ENCODE measurements at regions not wholly inside any gene's neighbourhood (a gene's known extent, or its start where the extent isn't known, plus 50 kb on each side); places are given as distances from the start of the nearest gene placed in this dataset.
A peak's percentile ranks its signal among the peaks of the same experiment; 100 is the strongest.
"Not testable (repeated sequence)": the region's sequence is repeated elsewhere in the genome, so short reads cannot be mapped to it uniquely, and the experiment has no call there.

DNA sequence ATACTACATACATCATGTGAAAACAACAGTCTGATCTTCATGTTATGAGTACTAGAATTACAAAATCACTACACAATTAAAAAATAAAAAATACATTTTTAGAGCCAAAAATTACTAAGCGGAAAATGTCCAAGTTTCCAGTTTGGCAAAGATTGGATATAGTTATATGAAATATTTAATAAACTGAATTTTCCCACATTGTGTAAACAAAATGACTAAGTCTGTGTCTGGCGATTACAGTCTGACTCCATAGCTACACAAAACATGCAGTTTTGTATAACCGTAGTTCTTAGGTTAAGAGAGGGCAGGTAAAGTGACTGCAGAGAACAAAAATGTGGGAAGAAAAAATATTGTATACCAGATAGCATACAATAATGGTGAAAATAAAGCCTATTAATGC, 59.2 kb upstream of the TMEM47 start:
- no peak for DNase-seq

DNA sequence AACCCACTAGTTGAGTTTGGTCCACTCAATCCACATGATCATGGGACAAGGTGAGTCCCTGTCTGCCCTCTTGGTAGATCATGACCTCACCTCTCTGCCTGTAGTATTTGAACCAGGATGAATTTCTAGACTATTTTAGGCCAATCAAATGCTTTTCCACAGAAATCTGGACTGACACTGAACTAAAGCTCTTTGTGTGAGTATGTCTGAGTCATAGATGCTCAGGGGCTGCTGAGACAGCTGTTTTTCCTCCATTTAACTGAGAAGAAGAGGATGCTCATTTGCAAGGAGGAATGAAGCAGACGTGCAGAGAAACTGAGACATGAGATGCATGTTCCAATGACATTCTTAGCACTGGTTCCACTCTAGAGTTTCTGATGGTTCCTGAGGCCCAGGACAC, 77.3 kb upstream of the TMEM47 start:
- DNase-seq = peak; percentile 17

DNA sequence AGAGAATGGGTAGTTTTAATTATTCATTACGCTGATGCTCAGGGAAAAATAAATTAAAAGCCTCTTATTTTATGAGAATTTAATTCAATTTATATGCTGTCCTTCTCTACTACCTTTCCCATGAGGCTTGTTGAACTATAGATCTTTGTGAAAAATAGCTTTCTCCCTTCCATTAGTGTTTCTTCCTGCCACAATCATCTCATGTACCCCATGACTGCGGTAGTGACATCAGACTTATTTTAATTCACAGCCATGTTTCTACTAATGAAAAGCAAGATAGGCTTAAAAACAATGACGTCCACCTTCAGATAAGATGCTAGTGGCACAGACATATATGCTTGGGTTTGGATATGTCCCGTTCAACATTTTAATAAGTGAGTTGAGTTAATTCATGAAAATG, 87.4 kb upstream of the TMEM47 start:
- DNase-seq = no peak

DNA sequence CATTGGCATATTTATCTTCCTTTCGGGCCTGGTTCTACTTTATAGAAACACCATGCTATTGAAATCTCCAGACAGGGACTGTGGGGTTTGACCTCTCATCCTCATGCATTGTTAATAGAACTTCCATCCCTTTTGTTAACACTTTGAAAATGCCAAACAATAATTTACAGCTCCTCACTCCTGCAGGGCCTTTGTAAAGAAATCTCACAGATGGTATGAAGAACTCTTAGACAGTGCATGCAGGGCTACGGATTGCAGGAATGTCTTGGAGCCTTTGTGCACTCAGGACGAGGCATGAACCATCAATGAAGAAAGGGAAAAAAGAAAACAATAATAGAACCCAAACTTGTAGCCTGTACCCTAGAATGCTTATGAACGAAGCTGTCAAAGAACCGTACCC, 92.8 kb upstream of the TMEM47 start:
- DNase-seq = no peak

DNA sequence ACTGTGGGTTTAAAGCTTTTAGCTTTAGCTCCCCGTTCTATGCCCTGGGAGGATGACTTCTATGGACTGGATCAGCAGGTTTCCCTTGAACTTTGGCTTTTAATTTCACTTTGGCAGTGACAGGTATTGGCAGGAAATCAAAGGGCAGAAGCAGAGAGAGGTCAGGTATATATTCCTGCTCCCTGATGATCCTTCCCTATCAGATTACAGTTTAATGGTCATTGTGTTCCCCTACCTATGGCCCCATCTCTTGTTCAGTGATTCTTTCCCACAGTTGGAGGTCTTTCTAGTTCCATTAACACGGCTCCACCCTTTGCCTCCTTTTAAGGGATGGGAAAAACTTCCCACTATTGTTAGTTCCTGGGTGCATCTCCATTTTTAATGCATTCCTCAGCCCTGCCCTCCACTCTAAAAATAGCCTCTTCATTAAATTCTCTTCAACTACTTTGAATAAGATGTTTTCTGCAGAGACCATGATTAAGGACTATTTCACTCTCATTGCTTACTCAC, 107.8 kb upstream of the TMEM47 start:
- no peak for DNase-seq

DNA sequence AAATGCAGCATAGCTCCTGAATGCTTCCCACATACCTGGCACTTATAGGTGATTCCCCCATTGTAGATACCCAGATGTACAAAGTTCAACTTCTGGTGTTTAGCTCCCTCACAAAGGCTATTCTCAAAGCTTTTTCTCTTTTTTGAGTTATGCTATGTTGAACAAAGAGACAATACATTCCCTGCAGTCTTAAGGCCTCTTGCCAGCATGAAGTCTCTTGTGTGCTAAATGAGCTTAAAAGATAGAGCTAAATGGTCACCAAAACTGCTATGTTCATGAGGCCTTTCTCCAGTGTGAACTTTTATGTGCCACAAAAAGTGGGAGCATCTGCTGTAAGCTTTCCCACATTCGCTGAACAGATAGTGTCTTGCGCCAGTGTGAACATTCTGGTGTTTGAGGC, 111.2 kb upstream of the TMEM47 start:
- DNase-seq = no peak

DNA sequence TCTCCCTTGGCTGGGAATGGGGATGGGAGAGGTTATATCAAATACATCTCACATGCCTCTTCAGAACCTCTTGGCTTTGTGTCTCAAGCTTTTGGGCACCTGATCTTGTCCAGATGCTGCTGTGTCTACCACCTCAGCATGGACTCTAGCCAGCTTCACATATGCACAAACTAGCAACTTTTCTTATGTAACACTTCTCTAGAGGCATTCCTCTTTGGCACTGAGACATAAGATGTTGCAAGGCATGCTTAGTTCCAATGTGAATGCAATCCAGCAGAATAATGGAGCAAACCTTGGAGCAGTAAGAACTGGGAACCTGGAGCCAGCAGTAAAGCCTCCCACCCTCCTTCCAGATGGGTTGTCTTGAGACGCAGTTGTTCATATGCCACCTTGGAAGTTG, 113.4 kb upstream of the TMEM47 start:
- DNase-seq = no peak

DNA sequence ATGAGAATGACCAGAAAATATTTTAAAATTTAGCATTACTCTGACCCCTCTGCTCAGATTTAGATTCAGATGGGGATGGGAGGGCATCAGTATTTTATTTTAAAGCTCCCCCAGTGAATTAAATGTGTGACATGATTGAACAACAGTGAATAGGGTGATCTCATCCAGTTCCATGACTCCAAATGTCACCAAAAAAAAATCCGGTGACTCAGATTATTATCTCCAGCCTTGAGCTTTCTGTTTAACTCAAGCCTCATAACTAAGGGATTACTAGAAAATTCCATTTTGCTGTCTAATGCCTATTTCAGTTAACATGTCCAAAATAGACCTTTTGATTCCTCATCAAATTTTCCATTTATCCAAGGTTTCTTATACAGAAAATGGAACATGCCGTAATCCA, 121.8 kb upstream of the TMEM47 start:
- DNase-seq = peak; percentile 81

DNA sequence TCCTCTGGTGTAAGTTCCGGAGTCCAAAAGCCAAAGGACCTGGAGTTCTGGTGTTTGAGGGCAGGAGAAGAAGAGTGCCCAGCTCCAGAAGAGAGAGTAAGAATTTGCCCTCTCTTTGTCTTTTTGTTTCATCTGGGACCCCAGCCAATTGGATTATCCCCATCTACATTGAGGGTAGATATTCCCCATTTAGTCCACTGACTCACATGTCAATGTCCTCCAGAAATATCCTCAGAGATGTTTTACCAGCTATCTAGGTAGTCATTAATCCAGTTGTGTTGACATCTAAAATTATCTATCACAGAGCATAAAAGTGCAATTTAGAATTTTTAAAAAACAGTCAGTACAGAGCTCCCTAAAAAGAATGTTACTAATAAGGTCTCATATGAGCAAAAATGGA, 132.9 kb upstream of the TMEM47 start:
- no peak for DNase-seq

DNA sequence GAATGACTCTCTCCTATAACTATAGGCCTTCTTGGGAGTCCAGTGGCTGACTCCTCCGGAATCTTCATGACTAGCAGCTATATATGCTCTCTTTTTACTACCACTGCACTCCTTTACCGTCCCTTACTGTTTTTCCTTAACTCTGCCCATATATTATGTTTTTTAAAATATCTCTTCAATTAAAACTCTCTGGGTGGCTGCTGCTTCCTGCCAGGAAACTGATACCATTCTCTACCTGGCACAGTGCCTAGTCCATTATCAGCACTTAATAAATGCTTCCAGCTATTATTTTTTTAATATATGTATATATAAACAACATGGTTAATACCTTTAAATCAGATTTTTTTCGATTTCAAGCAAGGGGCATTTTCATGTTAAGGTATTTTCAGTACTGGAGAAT, 136.6 kb upstream of the FAM47B start:
- DNase-seq = no peak

DNA sequence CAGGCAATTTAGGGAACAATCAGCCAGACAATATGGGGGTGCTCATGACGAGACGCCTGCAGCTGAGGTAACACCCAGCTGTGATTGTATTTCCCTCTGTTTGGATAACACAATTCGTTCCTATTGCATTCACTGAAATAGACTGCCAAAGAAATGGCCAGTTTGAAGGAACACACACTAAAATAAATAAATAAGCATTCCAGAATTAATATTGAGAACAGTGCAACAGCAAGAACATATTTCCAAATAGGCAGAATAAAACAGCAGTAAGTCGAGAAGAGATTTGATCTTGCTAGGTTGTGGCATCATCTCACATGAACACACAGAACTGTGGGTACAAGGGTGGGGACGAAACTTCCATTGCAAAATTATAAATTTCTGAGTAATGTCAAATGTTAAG, 133.5 kb upstream of the FAM47B start:
- no peak for DNase-seq

DNA sequence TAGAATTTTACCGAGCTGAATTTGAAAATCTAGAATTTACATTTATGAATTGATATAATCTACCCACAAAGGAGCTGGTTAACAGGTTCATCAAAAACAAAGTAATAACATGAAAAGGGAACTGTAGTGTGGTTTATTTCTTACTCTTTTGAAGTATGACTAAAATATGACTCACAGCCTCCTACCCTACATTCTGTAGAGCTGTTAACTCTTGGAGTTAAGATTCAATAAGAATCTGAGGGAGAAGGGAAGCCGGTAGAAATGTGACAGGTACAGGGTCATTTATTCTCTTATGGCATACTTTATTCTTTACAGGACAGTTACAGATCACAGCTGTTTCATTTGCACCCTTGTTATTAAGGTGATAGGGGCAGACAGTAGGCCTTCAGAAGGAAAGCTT, 132.2 kb upstream of the FAM47B start:
- DNase-seq = peak; percentile 34

DNA sequence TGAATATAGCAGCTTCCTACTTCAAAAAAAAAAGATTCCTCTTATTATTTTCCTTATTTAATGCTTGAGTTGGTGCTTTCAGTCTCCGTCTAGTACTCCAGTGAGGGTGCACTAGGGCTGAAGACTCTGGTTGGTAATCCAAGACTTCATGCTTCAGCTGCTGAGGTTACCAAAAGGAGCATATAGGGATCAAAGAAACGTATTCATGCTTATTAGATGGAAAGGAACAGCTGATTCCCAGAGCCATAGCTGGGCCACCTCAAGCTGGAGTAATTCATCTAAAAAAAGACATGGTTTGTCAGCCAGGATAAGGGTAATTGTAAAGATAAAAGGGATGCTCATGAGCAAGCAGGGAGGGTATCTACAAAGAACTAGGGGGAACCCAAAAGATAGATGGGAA, 131.7 kb upstream of the FAM47B start:
- DNase-seq = no peak

DNA sequence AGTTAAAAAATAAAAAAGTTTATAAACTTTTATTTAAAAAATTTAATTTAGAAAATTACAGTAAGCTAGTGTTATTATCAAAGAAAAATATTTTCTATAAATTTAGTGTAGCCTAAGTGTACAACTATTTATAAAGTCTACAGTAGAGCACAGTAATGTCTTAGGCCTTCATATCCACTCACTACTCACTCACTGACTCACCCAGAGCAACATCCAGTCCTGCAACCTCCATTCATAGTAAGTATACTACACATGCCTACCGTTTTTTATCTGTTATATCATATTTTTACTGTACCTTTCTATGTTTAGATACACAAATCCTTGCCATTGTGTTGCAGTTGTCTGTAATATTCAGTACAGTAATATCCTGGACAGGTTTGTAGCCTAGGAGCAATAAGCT, 129.0 kb upstream of the FAM47B start:
- DNase-seq = peak; percentile 42

DNA sequence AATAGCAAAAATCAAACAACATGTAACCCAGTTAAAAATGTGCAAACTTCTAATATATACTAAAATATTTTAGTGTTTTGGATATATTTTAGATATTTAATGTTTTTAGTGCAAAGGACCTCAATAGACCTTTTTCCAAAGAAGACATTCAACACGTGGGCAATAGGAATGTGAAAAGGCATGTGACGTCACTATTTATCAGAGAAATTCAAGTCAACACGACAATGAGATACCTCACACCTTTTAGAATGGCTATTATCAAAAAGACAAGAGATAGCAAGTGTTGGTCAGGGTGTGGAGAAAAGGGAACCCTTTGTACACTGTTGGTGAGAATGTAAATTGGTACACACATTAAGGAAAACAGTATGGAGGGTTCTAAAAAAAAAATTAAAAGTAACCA, 115.6 kb upstream of the FAM47B start:
- DNase-seq = no peak

DNA sequence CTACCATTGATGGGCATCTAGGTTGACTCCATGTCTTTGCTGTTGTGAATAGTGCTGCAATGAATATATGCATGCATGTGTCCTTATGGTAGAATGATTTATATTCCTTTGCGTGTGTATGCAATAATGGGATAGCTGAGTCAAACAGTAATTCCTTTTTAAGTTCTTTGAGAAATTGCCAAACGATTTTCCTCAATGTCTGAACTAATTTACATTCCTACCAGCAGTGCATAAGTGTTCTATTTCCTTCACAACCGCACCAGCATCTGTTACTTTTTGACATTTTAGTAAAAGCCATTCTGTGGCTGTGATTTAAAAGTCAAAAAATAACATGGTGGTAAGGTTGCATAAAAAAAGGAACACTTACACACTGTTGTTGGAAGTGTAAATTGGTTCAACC, 103.1 kb upstream of the FAM47B start:
- DNase-seq = no peak

DNA sequence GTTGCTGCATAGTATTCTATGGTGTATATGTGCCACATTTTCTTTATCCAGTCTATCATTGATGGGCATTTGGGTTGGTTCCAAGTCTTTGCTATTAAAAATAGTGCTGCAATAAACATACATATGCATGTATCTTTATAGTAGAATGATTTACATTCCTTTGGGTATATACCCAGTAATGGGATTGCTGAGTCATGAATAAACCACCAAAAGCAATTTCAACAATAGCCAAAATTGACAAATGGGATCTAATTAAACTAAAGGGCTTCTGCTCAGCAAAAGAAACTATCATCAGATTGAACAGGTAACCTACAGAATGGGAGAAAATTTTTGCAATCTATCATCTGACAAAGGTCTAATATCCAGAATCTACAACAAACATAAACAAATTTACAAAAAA, 101.4 kb upstream of the FAM47B start:
- not testable (repeated sequence) for DNase-seq

DNA sequence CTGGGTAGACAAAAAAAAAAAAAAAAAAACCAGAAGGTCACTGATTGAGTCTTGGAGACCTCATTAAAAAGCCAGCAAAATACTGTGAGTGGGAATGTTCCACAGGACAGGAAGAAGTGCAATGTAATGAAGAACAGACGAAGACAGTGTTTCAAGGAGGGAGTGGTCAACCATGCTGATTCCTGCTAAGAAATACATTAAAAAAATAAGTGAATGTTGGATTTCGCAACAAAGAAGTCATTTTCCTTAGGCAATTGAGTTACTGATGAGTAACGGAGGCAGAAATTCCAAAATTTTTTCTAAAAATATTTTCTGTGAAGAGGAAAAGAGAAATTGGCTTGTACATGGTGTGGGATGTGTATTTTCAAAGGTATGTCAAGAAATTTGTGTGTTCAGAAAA, 94.3 kb upstream of the FAM47B start:
- DNase-seq = peak; percentile 60

DNA sequence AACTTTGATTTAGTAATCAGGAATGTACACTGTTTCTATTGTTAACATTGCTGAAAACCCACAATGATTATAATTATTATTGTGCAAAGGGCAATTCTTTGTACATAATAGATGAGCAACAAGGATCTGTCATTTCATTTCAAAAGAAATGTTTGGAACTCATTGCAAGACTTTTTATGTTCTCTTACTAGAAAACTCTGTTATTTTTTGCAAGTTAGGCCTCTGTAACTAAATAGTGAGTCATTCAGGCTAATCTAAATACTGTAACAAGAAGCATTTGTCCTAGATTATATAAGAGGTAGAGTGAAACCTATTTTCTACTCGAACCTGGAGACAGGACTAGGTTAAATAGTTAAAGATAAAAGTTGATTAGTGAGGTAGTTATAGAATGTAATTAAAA, 93.2 kb upstream of the FAM47B start:
- peak; percentile 8 for DNase-seq

DNA sequence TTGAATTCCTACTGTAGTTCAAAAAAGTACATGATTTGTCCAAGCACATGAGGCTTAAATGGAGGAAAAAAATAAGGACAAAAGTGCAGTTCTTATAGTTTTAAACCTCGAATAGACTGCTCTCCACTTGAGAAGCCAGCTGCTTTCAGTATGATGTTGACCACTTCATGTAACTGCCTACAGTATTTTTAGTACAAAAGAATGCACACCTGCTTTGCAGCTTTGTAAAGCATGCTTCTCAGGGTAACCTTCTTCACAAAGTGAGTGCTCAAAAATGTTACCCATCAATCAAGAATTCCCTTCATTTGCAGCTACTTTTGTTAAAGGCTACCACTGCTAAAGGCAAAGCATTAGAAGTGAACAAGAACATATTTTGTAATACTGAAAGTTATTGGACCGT, 83.4 kb upstream of the FAM47B start:
- DNase-seq = no peak

DNA sequence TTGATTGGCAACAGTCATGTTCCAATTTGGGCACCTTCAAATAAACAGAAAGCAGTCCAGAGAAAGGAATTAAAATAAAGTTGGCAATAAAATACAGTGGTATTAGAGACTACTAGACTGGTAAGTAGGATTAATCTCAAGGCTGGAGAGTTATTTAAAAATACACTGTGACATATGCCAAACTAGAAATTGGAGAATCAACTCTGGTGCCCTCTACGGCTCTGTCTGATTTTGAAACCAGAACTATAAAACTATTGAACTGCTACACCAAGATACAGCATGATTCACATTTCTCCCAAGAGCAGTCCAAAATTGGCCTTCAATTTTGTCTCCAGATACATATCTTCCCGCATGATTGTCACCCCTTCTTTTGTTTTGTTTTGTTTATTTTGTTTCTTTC, 78.7 kb upstream of the FAM47B start:
- DNase-seq = no peak

DNA sequence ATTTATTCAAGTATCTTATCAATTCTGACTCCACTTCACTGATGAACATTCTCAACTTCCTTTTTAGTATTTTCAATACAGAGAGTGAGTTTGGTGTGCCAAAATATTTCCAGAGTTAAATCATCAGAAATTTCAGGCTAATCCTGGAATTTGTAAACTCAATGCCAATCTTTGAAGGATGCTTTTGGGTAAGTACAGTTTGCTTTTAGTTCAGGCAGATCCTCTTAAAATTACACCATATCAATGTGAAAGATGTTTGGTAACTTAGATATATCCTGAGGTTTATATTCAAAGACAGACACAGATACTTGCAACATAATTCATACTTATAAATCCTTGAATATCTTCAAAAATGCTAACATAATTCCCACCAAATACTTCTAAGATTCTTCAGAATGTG, 76.0 kb upstream of the FAM47B start:
- DNase-seq = peak; percentile 46

DNA sequence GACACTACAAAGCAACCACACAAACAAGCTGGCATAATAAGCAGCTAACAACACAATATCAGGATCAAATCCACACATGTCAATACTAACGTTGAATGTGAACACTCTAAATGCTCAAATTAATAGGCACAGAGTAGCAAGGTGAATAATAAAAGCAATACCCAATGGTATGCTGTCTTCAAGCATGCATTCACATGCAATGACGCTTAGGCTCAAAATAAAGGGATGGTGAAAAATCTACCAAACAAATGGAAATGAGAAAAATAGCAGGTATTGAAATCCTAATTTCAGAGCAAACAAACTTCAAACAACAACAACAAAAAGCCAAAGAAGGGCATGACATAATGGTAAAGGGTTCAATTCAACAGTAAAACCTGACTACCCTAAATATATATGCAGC, 74.0 kb upstream of the FAM47B start:
- DNase-seq = no peak

DNA sequence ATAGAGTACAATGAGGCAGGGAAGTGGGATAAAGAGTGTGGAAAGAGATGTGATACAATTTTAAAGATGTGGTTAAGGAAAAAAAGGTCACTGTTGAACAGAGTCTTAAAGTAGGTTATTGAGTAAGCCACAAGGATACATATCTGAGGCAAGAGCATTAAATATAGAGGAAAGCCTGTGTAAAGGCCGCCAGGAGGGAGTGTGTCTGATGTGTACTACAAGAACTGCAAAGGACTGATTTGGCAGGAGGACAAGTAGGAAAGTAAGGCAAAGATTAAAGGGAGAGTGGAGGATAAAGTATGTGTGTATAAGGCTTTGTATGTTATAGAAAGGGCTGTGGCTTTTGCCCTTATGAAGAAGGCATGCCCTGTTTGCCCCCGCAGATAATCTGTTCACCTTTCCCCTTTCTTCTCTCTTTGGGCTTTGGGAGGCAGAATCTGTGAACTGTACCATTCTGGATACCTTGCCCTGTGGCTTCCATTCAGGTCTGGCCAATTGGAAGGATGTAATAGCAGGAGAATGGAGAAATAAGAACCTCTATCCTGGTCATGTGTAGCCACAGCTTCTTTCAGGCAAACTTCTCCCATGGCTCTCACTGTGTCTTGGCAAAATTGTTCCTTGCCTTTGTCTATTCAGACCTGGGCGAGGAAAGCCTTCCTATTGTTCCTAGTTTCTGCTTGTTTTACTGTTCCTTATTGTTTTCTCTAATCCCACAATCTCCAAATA, 68.9 kb upstream of the FAM47B start:
- DNase-seq = no peak

DNA sequence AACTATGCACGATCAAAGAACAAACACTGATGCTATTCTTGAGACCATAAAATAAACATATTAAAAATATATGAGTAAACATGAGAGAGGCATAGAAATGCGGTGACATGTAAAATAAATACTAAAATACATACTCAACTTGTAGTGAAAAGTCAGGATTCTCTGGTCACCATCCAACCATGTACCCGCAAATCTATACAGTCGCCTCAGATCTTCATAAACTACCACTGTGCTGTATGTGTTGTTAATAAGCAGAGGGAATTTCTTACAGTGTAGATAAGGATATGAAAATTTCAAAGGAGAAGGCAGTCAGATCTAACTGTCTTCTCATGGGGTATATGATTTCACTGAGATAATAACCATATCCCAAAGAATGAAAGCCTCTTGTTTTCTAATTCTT, 67.8 kb upstream of the FAM47B start:
- DNase-seq = no peak

DNA sequence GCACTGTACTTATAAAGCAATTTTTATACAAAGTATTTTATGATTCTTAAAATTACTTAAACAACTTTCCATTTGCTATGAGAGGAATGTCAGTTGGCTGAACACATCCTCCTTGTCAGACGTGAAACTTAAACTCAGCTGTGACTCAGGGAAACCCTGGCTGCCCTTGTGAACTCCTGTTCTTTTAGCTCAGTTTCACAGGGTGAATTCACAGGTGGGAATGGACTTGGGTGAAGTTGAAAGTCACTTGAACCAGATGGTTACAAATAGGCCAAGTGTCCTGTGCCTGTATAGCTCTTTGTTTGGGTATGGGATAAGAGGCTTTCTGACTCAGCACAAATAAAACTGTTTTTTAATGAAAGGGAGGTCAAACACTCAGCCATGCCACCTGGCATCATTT, 67.4 kb upstream of the FAM47B start:
- peak; percentile 46 for DNase-seq
